Karpas-422 (cell line): ENCODE measurements at regions not wholly inside any gene's neighbourhood (a gene's known extent, or its start where the extent isn't known, plus 50 kb on each side); places are given as distances from the start of the nearest gene placed in this dataset.
"Not testable (repeated sequence)": the region's sequence is repeated elsewhere in the genome, so short reads cannot be mapped to it uniquely, and the experiment has no call there.

ENCODE experiments used
- DNase-seq: peaks from one replicate; pipeline ENCODE4 v3.0.0-alpha.2; 2015
- H2AFZ ChIP-seq: fragments of 200-600 bp; sonication (generic); 2 replicates; pipeline ENCODE4 v1.6.1; 2014; ENCODE audit warnings: antibody characterized with exemption, low read length, mixed read lengths
- H3K27ac ChIP-seq: fragments of 200-600 bp; sonication (generic); 2 replicates; pipeline ENCODE4 v1.5.1; 2014; ENCODE audit warnings: mild to moderate bottlenecking, low read length, moderate library complexity
- H3K27me3 ChIP-seq: fragments of 200-600 bp; sonication (generic); 2 replicates; pipeline ENCODE4 v1.6.1; 2014; ENCODE audit warnings: low read length, mixed read lengths
- H3K36me3 ChIP-seq: fragments of 200-600 bp; sonication (generic); 2 replicates; pipeline ENCODE4 v1.6.1; 2014; ENCODE audit warnings: low read length, mixed read lengths; ENCODE audit not compliant: insufficient read depth
- H3K4me1 ChIP-seq: fragments of 200-600 bp; sonication (generic); 2 replicates; pipeline ENCODE4 v1.6.1; 2014; ENCODE audit warnings: mild to moderate bottlenecking, low read length, mixed read lengths
- H3K4me2 ChIP-seq: fragments of 200-600 bp; sonication (generic); 2 replicates; pipeline ENCODE4 v1.6.1; 2014; ENCODE audit warnings: low read length, low read depth, mild to moderate bottlenecking; ENCODE audit not compliant: poor library complexity, severe bottlenecking
- H3K4me3 ChIP-seq: fragments of 200-600 bp; sonication (generic); 2 replicates; pipeline ENCODE4 v1.5.1; 2014; ENCODE audit warnings: mild to moderate bottlenecking, antibody characterized with exemption, low read length, mixed read lengths
- H3K79me2 ChIP-seq: fragments of 200-600 bp; sonication (generic); 2 replicates; pipeline ENCODE4 v1.6.1; 2014; ENCODE audit warnings: mild to moderate bottlenecking, low read length, mixed read lengths
- H3K9ac ChIP-seq: fragments of 200-600 bp; sonication (generic); 2 replicates; pipeline ENCODE4 v1.6.0; 2014; ENCODE audit warnings: low read length
- H3K9me2 ChIP-seq: fragments of 200-600 bp; sonication (generic), shearing (Covaris generic); replicated peaks from 2 replicates; pipeline ENCODE4 v1.6.0; 2014; ENCODE audit warnings: mild to moderate bottlenecking, low read length, moderate library complexity; ENCODE audit not compliant: insufficient read depth
- H3K9me3 ChIP-seq: fragments of 300-700, 200-600 bp; sonication (generic); 2 replicates; pipeline ENCODE4 v1.6.1; 2014; ENCODE audit warnings: low read length, mixed read lengths
- H4K20me1 ChIP-seq: fragments of 200-600 bp; sonication (generic); 2 replicates; pipeline ENCODE4 v1.6.1; 2014; ENCODE audit warnings: mild to moderate bottlenecking, antibody characterized with exemption, low read length, low read depth; ENCODE audit not compliant: insufficient read depth

DNA sequence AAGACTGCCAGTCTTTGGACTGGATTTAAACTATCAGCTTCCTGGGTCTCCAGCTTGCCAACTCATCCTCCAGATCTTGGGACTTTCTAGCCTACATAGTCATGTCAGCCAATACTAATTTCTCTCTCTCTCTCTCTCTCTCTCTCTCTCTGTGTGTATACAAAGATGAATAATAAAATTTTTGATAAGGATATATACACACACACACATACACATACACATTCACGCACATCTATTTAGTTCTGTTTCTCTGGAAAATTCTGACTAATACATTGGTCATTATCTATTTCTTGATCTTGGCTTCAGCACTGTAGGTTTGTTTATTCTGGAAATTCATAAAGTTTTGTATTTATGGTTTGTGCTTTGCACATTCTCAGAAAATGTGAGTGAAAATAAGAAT, 1606.2 kb upstream of the NUDT12 start:
- H3K4me3 ChIP-seq: no peak overlapping the region

GRCh38 chr5:105167092-105167491, 1604.5 kb upstream of the NUDT12 start:
- Histone ChIP-seq H3K36me3 (no peaks in the 10 kb centered on the region), H3K4me2 (no peak overlapping the region), H3K4me1 (no peaks in the 10 kb centered on the region), H3K9me2 (no peaks in the 10 kb centered on the region), H3K4me3 (no peak overlapping the region), H3K27me3 (no peaks in the 10 kb centered on the region), H4K20me1 (no peaks in the 10 kb centered on the region), H2AFZ (no peak overlapping the region), H3K27ac (no peak overlapping the region), H3K9ac (no peak overlapping the region), H3K79me2 (no peaks in the 10 kb centered on the region), H3K9me3 (peaks cover 20% of the 10 kb centered on the region)
- DNase-seq: no peak

More for the DNA sequence above, 1606.2 kb upstream of the NUDT12 start:
- H3K4me2 ChIP-seq: no peak overlapping the region
- H3K27me3 ChIP-seq: no peaks in the 10 kb centered on the region
- no peaks in the 10 kb centered on the region for H3K9me2 ChIP-seq
- H3K79me2 ChIP-seq: no peaks in the 10 kb centered on the region
- H3K9ac ChIP-seq: no peak overlapping the region
- H3K36me3 ChIP-seq: no peaks in the 10 kb centered on the region
- DNase-seq: no peak
- H3K27ac ChIP-seq: no peak overlapping the region
- H3K9me3 ChIP-seq: peaks cover 20% of the 10 kb centered on the region
- H2AFZ ChIP-seq: no peak overlapping the region
- H4K20me1 ChIP-seq: no peaks in the 10 kb centered on the region
- H3K4me1 ChIP-seq: no peaks in the 10 kb centered on the region

DNA sequence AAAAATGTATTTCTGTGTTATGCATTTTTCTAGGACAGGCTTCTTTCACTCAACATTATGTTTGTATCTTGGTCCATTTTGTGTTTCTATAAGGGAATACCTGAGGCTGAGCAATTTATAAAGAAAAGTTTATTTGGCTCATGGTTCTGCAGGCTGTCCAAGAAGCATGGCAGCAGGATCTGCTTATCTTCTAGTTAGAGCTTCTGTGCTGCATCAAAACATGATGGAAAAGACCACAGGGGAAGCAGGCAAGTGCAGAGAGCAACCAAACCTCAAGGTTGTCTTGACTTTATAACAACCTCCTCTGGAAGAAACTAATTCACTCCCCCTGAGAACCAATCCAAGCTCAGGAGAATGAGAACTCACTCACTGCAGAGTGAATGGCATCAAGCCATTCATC, 1601.0 kb upstream of the NUDT12 start:
- Histone ChIP-seq H3K4me3 (no peak overlapping the region), H3K27ac (no peak overlapping the region), H4K20me1 (no peaks in the 10 kb centered on the region), H3K9ac (no peak overlapping the region), H3K79me2 (no peaks in the 10 kb centered on the region), H3K4me1 (no peaks in the 10 kb centered on the region), H3K36me3 (no peaks in the 10 kb centered on the region), H3K9me2 (no peaks in the 10 kb centered on the region), H3K9me3 (peaks cover 15% of the 10 kb centered on the region), H2AFZ (no peak overlapping the region), H3K4me2 (no peak overlapping the region), H3K27me3 (no peaks in the 10 kb centered on the region)
- DNase-seq: no peak

GRCh38 chr5:105162557-105162956, 1600.0 kb upstream of the NUDT12 start:
- not testable (repeated sequence) for H4K20me1 ChIP-seq, H2AFZ ChIP-seq, H3K36me3 ChIP-seq, H3K4me1 ChIP-seq, H3K9me2 ChIP-seq, H3K27me3 ChIP-seq, H3K79me2 ChIP-seq, H3K27ac ChIP-seq, DNase-seq, H3K4me3 ChIP-seq, H3K4me2 ChIP-seq, H3K9ac ChIP-seq
- H3K9me3 ChIP-seq: peaks cover 11% of the 10 kb centered on the region

DNA sequence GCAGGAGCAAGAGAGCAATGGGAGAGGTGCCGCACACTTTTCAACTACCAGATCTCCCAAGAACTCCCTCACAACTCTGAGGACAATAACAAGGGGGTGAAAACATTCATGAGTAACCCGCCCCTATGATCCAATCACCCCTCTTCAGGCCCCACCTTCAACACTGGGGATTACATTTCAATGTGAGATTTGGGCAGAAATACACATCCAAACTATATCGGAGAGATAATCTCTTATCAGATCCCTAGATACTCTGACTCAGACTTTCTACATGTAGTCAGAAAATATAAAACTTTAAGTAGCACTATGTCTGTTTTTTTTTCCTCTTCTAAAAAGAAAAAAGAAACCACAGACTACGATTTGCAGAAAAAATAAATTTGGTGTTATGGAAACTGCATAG, 1595.9 kb upstream of the NUDT12 start:
- Histone ChIP-seq H4K20me1 (no peaks in the 10 kb centered on the region), H3K79me2 (no peaks in the 10 kb centered on the region), H3K4me3 (no peak overlapping the region), H2AFZ (no peak overlapping the region), H3K9me2 (no peaks in the 10 kb centered on the region), H3K36me3 (no peaks in the 10 kb centered on the region), H3K4me1 (no peaks in the 10 kb centered on the region), H3K9ac (no peak overlapping the region), H3K9me3 (peaks cover 19% of the 10 kb centered on the region), H3K27ac (no peak overlapping the region), H3K4me2 (no peak overlapping the region), H3K27me3 (no peaks in the 10 kb centered on the region)
- no peak for DNase-seq

DNA sequence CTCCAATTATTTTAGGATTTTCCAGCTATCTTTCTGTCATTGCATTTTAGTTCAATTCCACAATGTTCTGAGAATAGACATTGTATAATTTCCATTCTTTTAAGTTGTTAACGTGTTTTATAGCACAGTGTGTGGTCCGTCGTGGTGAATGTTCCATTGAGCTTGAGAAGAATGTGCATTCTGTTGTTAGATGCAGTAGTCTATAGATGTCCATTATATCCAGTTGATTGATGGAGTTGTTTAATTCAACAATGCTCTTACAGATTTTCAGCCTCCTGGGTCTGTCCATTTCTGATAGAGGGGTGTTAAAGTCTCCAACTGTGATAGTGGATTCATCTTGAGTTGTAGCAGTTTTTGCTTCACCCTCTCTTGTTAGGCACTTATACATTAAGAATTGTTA, 1587.7 kb upstream of the NUDT12 start:
- no peak for DNase-seq
- Histone ChIP-seq H3K27ac (no peak overlapping the region), H3K9me2 (no peaks in the 10 kb centered on the region), H3K4me3 (no peak overlapping the region), H3K79me2 (no peaks in the 10 kb centered on the region), H3K4me1 (no peaks in the 10 kb centered on the region), H3K9ac (no peak overlapping the region), H3K27me3 (no peaks in the 10 kb centered on the region), H3K36me3 (no peaks in the 10 kb centered on the region), H3K9me3 (peaks cover 11% of the 10 kb centered on the region), H4K20me1 (no peaks in the 10 kb centered on the region), H2AFZ (no peak overlapping the region), H3K4me2 (no peak overlapping the region)

DNA sequence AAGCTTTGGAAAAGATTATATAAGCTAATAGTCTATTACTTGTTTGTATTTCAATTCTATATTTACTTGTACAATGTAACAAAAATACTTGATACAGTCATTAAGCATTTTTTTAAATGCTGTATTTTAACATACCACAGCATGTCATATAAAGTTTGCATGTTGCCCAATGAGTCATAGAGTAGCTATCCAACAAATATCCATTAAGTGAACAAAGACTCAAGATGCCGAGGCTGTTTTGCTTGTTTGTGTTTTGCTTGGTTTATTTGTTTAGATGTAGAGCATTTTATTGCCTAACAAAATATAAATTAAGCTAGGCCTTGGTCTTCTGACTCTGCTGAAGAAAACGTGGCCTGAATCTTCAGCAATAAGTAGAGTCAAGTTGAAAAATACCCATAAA, 1584.3 kb upstream of the NUDT12 start:
- no peak for DNase-seq
- H2AFZ ChIP-seq: no peak overlapping the region
- H3K27me3 ChIP-seq: no peaks in the 10 kb centered on the region
- no peaks in the 10 kb centered on the region; the same call in 1 of the 2 replicates for H3K36me3 ChIP-seq
- H3K9ac ChIP-seq: no peak overlapping the region
- H3K4me3 ChIP-seq: no peak overlapping the region
- H4K20me1 ChIP-seq: no peaks in the 10 kb centered on the region
- H3K9me2 ChIP-seq: no peaks in the 10 kb centered on the region
- no peaks in the 10 kb centered on the region for H3K79me2 ChIP-seq
- H3K27ac ChIP-seq: no peak overlapping the region
- H3K4me1 ChIP-seq: no peaks in the 10 kb centered on the region
- H3K4me2 ChIP-seq: no peak overlapping the region
- H3K9me3 ChIP-seq: peaks cover 6% of the 10 kb centered on the region

DNA sequence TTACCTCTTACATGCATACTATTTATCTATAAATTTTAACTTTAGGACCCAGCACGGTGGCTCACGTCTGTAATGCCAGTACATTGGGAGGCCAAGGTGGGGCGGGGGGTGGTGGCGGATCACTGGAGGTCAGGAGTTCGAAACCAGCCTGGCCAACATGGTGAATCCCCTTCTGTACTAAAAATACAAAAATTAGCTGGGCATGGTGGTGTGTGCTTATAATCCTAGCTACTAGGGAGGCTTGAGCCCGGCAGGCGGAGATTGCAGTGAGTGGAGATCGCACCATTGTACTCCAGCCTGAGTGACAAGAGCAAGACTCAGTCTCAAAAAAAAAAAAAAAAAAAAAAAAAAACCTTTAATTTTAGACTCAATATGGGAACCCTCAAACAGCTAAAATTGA, 1582.6 kb upstream of the NUDT12 start:
- Histone ChIP-seq H3K9me2 (no peaks in the 10 kb centered on the region), H3K9me3 (peaks cover 2% of the 10 kb centered on the region)

DNA sequence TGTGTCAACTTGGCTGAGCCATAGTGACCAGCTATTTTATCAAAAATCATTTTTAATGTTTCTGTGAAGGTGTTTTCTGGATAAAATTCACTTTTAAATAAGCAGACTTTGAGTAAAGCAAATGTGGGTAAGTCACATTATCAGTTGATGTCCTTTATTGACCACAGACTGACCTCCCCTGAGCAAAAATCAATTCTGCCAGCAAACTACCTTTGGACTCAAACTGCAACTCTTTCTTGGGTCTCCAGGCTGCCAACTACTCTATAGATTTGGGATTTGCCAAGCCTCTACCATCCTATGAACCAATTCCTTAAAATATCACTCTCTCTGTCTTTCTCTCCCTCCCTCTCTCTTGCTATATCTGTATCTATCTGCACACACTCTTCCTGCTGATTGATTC, 1571.7 kb upstream of the NUDT12 start:
- DNase-seq: no peak
- H3K9ac ChIP-seq: no peak overlapping the region
- no peaks in the 10 kb centered on the region for H3K9me2 ChIP-seq

More for the DNA sequence above, 1582.6 kb upstream of the NUDT12 start:
- H3K79me2 ChIP-seq: no peaks in the 10 kb centered on the region
- H3K27ac ChIP-seq: no peak overlapping the region
- H4K20me1 ChIP-seq: no peaks in the 10 kb centered on the region
- no peaks in the 10 kb centered on the region; the same call in 1 of the 2 replicates for H3K36me3 ChIP-seq
- DNase-seq: no peak
- no peaks in the 10 kb centered on the region for H3K4me1 ChIP-seq
- no peak overlapping the region for H3K9ac ChIP-seq
- no peak overlapping the region for H3K4me3 ChIP-seq
- no peak overlapping the region for H2AFZ ChIP-seq
- no peaks in the 10 kb centered on the region for H3K27me3 ChIP-seq
- H3K4me2 ChIP-seq: no peak overlapping the region

More for the DNA sequence above, 1571.7 kb upstream of the NUDT12 start:
- no peaks in the 10 kb centered on the region for H3K27me3 ChIP-seq
- no peak overlapping the region for H3K4me3 ChIP-seq
- no peaks in the 10 kb centered on the region for H4K20me1 ChIP-seq
- no peaks in the 10 kb centered on the region for H3K79me2 ChIP-seq
- no peak overlapping the region for H3K4me2 ChIP-seq
- H3K4me1 ChIP-seq: no peaks in the 10 kb centered on the region
- no peak overlapping the region for H3K27ac ChIP-seq
- no peaks in the 10 kb centered on the region for H3K36me3 ChIP-seq
- peaks cover 40% of the 10 kb centered on the region for H3K9me3 ChIP-seq
- no peak overlapping the region for H2AFZ ChIP-seq
